Neuron (in vitro differentiated cells): ENCODE measurements at regions not wholly inside any gene's neighbourhood (a gene's known extent, or its start where the extent isn't known, plus 50 kb on each side); places are given as distances from the start of the nearest gene placed in this dataset.
"Not testable (repeated sequence)": the region's sequence is repeated elsewhere in the genome, so short reads cannot be mapped to it uniquely, and the experiment has no call there.

Experiments
- H2AFZ ChIP-seq: one replicate; pipeline ENCODE4 v1.6.1; 2013; ENCODE audit warnings: low read depth, mild to moderate bottlenecking, inconsistent platforms, low read length, moderate library complexity
- H3K27me3 ChIP-seq: one replicate; pipeline ENCODE4 v1.6.1; 2013; ENCODE audit warnings: low read length; ENCODE audit not compliant: insufficient read depth
- H3K36me3 ChIP-seq: one replicate; pipeline ENCODE4 v1.6.1; 2013; ENCODE audit warnings: low read length; ENCODE audit not compliant: insufficient read depth
- H3K4me1 ChIP-seq: one replicate; pipeline ENCODE4 v1.6.1; 2013; ENCODE audit warnings: low read length; ENCODE audit not compliant: insufficient read depth
- H3K4me3 ChIP-seq: 2 replicates; pipeline ENCODE4 v1.5.1; 2013; ENCODE audit warnings: mild to moderate bottlenecking, low read length, moderate library complexity
- H3K9me3 ChIP-seq: one replicate; pipeline ENCODE4 v1.6.1; 2013; ENCODE audit warnings: low read length

- Histone ChIP-seq H3K9me3 (no peaks in the 10 kb centered on the region), H2AFZ (peak overlapping the region; percentile 59), H3K4me3 (no peak overlapping the region), H3K4me1 (peaks cover 17% of the 10 kb centered on the region), H3K27me3 (no peaks in the 10 kb centered on the region), H3K36me3 (no peaks in the 10 kb centered on the region)
Measured at GRCh38 chr5:67773411-67774266, 441.9 kb upstream of the PIK3R1 start.

- no peaks in the 10 kb centered on the region for H3K27me3 ChIP-seq
- no peak overlapping the region for H2AFZ ChIP-seq
- H3K4me1 ChIP-seq, result peaks cover 17% of the 10 kb centered on the region
- H3K9me3 ChIP-seq, result no peaks in the 10 kb centered on the region
- no peaks in the 10 kb centered on the region for H3K36me3 ChIP-seq
- no peak overlapping the region for H3K4me3 ChIP-seq
Measured at GRCh38 chr5:67771791-67772190, 443.8 kb upstream of the PIK3R1 start.

- Histone ChIP-seq H3K9me3 (no peaks in the 10 kb centered on the region), H3K36me3 (no peaks in the 10 kb centered on the region), H2AFZ (no peak overlapping the region), H3K27me3 (no peaks in the 10 kb centered on the region), H3K4me1 (peaks cover 17% of the 10 kb centered on the region), H3K4me3 (no peak overlapping the region)
Measured at GRCh38 chr5:67771221-67771620, 444.3 kb upstream of the PIK3R1 start.

- Histone ChIP-seq H3K36me3 (no peaks in the 10 kb centered on the region), H3K27me3 (no peaks in the 10 kb centered on the region), H2AFZ (no peak overlapping the region), H3K9me3 (no peaks in the 10 kb centered on the region), H3K4me1 (peaks cover 17% of the 10 kb centered on the region), H3K4me3 (no peak overlapping the region)
Measured at GRCh38 chr5:67770431-67771025, 445.0 kb upstream of the PIK3R1 start.

- no peaks in the 10 kb centered on the region for H3K4me1 ChIP-seq
Measured at GRCh38 chr5:67765697-67766096, 449.9 kb upstream of the PIK3R1 start.

GRCh38 chr5:67757771-67758170 is 457.8 kb upstream of the PIK3R1 start:
- not testable (repeated sequence) for H3K27me3 ChIP-seq, H3K9me3 ChIP-seq, H2AFZ ChIP-seq, H3K36me3 ChIP-seq, H3K4me3 ChIP-seq, H3K4me1 ChIP-seq

More at GRCh38 chr5:67765697-67766096, 449.9 kb upstream of the PIK3R1 start:
- Histone ChIP-seq H3K36me3 (no peaks in the 10 kb centered on the region), H2AFZ (no peak overlapping the region), H3K4me3 (no peak overlapping the region), H3K27me3 (no peaks in the 10 kb centered on the region), H3K9me3 (no peaks in the 10 kb centered on the region)

GRCh38 chr5:67752357-67752708 is 463.2 kb upstream of the PIK3R1 start:
- no peaks in the 10 kb centered on the region for H3K27me3 ChIP-seq

GRCh38 chr5:67748165-67748690 is 467.3 kb upstream of the PIK3R1 start:
- H3K4me1 ChIP-seq, result no peaks in the 10 kb centered on the region
- no peak overlapping the region for H2AFZ ChIP-seq
- H3K36me3 ChIP-seq, result no peaks in the 10 kb centered on the region
- H3K9me3 ChIP-seq, result no peaks in the 10 kb centered on the region
- no peak overlapping the region for H3K4me3 ChIP-seq
- no peaks in the 10 kb centered on the region for H3K27me3 ChIP-seq

More at GRCh38 chr5:67752357-67752708, 463.2 kb upstream of the PIK3R1 start:
- Histone ChIP-seq H3K4me1 (no peaks in the 10 kb centered on the region), H3K36me3 (no peaks in the 10 kb centered on the region), H3K9me3 (no peaks in the 10 kb centered on the region), H2AFZ (no peak overlapping the region), H3K4me3 (no peak overlapping the region)

GRCh38 chr5:67747096-67747495 is 468.5 kb upstream of the PIK3R1 start:
- no peaks in the 10 kb centered on the region for H3K9me3 ChIP-seq
- H3K36me3 ChIP-seq, result no peaks in the 10 kb centered on the region
- H3K4me3 ChIP-seq, result no peak overlapping the region
- no peaks in the 10 kb centered on the region for H3K27me3 ChIP-seq
- H3K4me1 ChIP-seq, result no peaks in the 10 kb centered on the region
- H2AFZ ChIP-seq, result no peak overlapping the region

GRCh38 chr5:67746608-67747007 is 468.9 kb upstream of the PIK3R1 start:
- not testable (repeated sequence) for H3K27me3 ChIP-seq, H3K4me3 ChIP-seq

GRCh38 chr5:67746103-67746502 is 469.5 kb upstream of the PIK3R1 start:
- Histone ChIP-seq H2AFZ (no peak overlapping the region), H3K27me3 (no peaks in the 10 kb centered on the region), H3K9me3 (no peaks in the 10 kb centered on the region), H3K4me1 (no peaks in the 10 kb centered on the region), H3K4me3 (no peak overlapping the region), H3K36me3 (no peaks in the 10 kb centered on the region)

More at GRCh38 chr5:67746608-67747007, 468.9 kb upstream of the PIK3R1 start:
- not testable (repeated sequence) for H3K9me3 ChIP-seq, H3K36me3 ChIP-seq, H3K4me1 ChIP-seq, H2AFZ ChIP-seq

GRCh38 chr5:67732921-67733320 is 482.6 kb upstream of the PIK3R1 start:
- no peak overlapping the region for H2AFZ ChIP-seq
- H3K4me1 ChIP-seq, result peaks cover 16% of the 10 kb centered on the region
- H3K4me3 ChIP-seq, result no peak overlapping the region
- H3K36me3 ChIP-seq, result no peaks in the 10 kb centered on the region
- no peaks in the 10 kb centered on the region for H3K9me3 ChIP-seq
- H3K27me3 ChIP-seq, result no peaks in the 10 kb centered on the region

- H3K4me1 ChIP-seq, result peaks cover 16% of the 10 kb centered on the region
Measured at GRCh38 chr5:67732471-67732870, 483.1 kb upstream of the PIK3R1 start.

More at GRCh38 chr5:67732471-67732870, 483.1 kb upstream of the PIK3R1 start:
- Histone ChIP-seq H2AFZ (no peak overlapping the region), H3K36me3 (no peaks in the 10 kb centered on the region), H3K27me3 (no peaks in the 10 kb centered on the region), H3K9me3 (no peaks in the 10 kb centered on the region), H3K4me3 (no peak overlapping the region)
